ENCODE measurements at regions not wholly inside any gene's neighbourhood (a gene's known extent, or its start where the extent isn't known, plus 50 kb on each side); places are given as distances from the start of the nearest gene placed in this dataset.

GRCh38 chr1:115190540-115191170 is 101.4 kb upstream of the TSPAN2 start:
- TF ChIP-seq CTCF (IDR thresholded peaks at IDR 0.05) (no peak), POLR2A (IDR thresholded peaks at IDR 0.05) (no peak)

Data from testis (tissue), 2 donors.